ENCODE measurements at regions not wholly inside any gene's neighbourhood (a gene's known extent, or its start where the extent isn't known, plus 50 kb on each side); places are given as distances from the start of the nearest gene placed in this dataset.

DNA sequence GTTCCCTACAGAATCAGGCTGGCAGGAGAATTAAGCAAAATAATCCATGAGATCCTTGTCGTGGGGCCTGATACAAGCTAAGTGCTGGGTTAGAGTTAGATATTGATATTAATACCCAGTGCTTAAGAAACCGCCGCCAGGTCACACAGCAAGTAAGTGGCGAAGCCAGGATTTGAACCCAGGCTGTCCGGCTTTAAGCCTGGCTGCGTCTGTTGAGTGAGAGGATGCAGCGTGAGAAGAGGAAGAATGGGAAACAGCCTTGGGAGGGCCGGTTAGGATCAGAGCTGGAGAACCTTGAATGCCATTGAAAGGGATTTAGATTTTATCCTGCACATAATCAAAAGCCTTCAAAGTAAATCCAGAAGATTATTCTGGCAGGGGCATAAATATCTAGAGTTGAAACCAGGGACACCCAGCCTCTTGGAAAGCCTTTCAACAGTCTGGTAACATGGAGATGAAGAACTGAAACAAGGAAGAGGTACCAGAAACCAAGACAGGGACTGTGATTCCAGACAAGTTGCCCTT, 64.8 kb upstream of the HELT start:
- TF ChIP-seq RAD21 (IDR thresholded peaks at IDR 0.05; ENCODE audit: insufficient read depth, low read depth, low read length) (no peak), IKZF2 (IDR thresholded peaks at IDR 0.05) (no peak)
- TF ChIP-seq, protein P1, sequence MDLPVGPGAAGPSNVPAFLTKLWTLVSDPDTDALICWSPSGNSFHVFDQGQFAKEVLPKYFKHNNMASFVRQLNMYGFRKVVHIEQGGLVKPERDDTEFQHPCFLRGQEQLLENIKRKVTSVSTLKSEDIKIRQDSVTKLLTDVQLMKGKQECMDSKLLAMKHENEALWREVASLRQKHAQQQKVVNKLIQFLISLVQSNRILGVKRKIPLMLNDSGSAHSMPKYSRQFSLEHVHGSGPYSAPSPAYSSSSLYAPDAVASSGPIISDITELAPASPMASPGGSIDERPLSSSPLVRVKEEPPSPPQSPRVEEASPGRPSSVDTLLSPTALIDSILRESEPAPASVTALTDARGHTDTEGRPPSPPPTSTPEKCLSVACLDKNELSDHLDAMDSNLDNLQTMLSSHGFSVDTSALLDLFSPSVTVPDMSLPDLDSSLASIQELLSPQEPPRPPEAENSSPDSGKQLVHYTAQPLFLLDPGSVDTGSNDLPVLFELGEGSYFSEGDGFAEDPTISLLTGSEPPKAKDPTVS (IDR thresholded peaks at IDR 0.05; ENCODE audit: low read depth, low read length), result no peak
- TF ChIP-seq, protein P2, sequence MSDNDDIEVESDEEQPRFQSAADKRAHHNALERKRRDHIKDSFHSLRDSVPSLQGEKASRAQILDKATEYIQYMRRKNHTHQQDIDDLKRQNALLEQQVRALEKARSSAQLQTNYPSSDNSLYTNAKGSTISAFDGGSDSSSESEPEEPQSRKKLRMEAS (IDR thresholded peaks at IDR 0.05; ENCODE audit: low read depth, low read length), result no peak
- in situ Hi-C loops (cut with MboI) (no loop called here), intact Hi-C loops (cut with micrococcal nuclease; ENCODE audit: unreplicated experiment) (no loop called here)
- no peaks in the 10 kb centered on the region for H3K36me3 ChIP-seq (ENCODE audit: control insufficient read depth in 2 of 2, insufficient read depth in 2 of 2, low read length in 1 of 2)
- ChIA-PET POLR2A (no interaction called here), CTCF (no interaction called here), RAD21 (ENCODE audit: unreplicated experiment) (no interaction called here), SMC1A (ENCODE audit: uncharacterized antibody, unreplicated experiment) (no interaction called here)
- H4K20me1 ChIP-seq (ENCODE audit: control insufficient read depth, insufficient read depth), result no peaks in the 10 kb centered on the region
- no peak overlapping the region for H3K4me3 ChIP-seq
- DNase-seq (ENCODE audit: low read depth, low spot score), result no peak
- no peak overlapping the region for H2AFZ ChIP-seq (ENCODE audit: control insufficient read depth, low read depth, low read length)
- H3K27ac ChIP-seq (ENCODE audit: control insufficient read depth, insufficient read depth), result no peak overlapping the region
- no peaks in the 10 kb centered on the region for H3K9me3 ChIP-seq (replicated peaks; ENCODE audit: control insufficient read depth, insufficient read depth, low read length)
- H3K27me3 ChIP-seq (replicated peaks in 1 of 2; ENCODE audit: control insufficient read depth in 2 of 2, insufficient read depth in 2 of 2, low read length in 1 of 2), result no peaks in the 10 kb centered on the region; a peak in 1 of 4 replicates
- 0 out of 2 replicates have a peak, but pooled peaks cover 3% of the 10 kb centered on the region for H3K4me1 ChIP-seq (ENCODE audit: control insufficient read depth, insufficient read depth, low read length)
- no TSS peak for BruUV-seq (replicated peaks)
- ATAC-seq, result no peak
- no peak overlapping the region for H3K4me2 ChIP-seq (ENCODE audit: control insufficient read depth, insufficient read depth)
- WGBS (ENCODE audit: insufficient coverage, insufficient replicate concordance, low lambda C conversion rate, missing lambda C conversion rate), result 43% methylated on average over 8 of the region's 8 CpGs
- FAIRE-seq, result no peak
- no peak overlapping the region for H3K9ac ChIP-seq (ENCODE audit: control insufficient read depth, insufficient read depth, low read length)
- H3K79me2 ChIP-seq (ENCODE audit: control insufficient read depth, insufficient read depth, low read length), result no peaks in the 10 kb centered on the region

DNA sequence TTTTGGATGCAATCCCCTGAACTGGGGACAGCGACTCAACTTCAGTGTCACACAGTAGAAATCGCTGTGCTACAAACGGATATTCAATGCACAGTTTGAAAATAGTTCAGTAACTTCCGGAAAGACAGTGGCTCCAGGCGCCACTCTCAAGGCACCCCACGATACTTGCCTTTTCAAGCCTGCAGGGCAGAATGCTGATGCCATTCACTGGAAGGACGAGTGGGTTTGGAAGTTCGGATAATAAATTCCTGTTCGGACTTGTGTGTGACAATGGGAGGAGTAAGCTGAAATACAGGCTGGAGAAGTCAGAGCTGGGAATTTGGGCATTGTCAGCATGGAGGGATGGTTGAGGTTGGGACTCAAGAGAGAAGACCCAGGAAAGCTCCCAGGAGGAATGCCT, 64.3 kb upstream of the HELT start:
- no peak overlapping the region for H3K27ac ChIP-seq (ENCODE audit: control insufficient read depth, insufficient read depth)
- no peak for ATAC-seq
- no TSS peak for BruUV-seq (replicated peaks)
- WGBS (ENCODE audit: insufficient coverage, insufficient replicate concordance, low lambda C conversion rate, missing lambda C conversion rate), result 55% methylated on average over 9 of the region's 9 CpGs
- in situ Hi-C loops (cut with MboI), result no loop called here
- H3K4me2 ChIP-seq (ENCODE audit: control insufficient read depth, insufficient read depth), result no peak overlapping the region
- no peaks in the 10 kb centered on the region for H4K20me1 ChIP-seq (ENCODE audit: control insufficient read depth, insufficient read depth)
- DNase-seq (ENCODE audit: low read depth, low spot score), result no peak
- ChIA-PET POLR2A (no interaction called here), RAD21 (ENCODE audit: unreplicated experiment) (no interaction called here), SMC1A (ENCODE audit: uncharacterized antibody, unreplicated experiment) (no interaction called here), CTCF (no interaction called here)
- no peak overlapping the region for H3K9ac ChIP-seq (ENCODE audit: control insufficient read depth, insufficient read depth, low read length)
- H3K36me3 ChIP-seq (ENCODE audit: control insufficient read depth in 2 of 2, insufficient read depth in 2 of 2, low read length in 1 of 2), result no peaks in the 10 kb centered on the region
- H3K79me2 ChIP-seq (ENCODE audit: control insufficient read depth, insufficient read depth, low read length), result no peaks in the 10 kb centered on the region
- no peaks in the 10 kb centered on the region for H3K9me3 ChIP-seq (replicated peaks; ENCODE audit: control insufficient read depth, insufficient read depth, low read length)
- no peak overlapping the region for H3K4me3 ChIP-seq
- FAIRE-seq, result no peak
- no peak overlapping the region for H2AFZ ChIP-seq (ENCODE audit: control insufficient read depth, low read depth, low read length)
- intact Hi-C loops (cut with micrococcal nuclease; ENCODE audit: unreplicated experiment), result no loop called here
- H3K4me1 ChIP-seq (ENCODE audit: control insufficient read depth, insufficient read depth, low read length), result 0 out of 2 replicates have a peak, but pooled peaks cover 3% of the 10 kb centered on the region
- TF ChIP-seq RAD51 (IDR thresholded peaks at IDR 0.05) (no peak), NFYA (IDR thresholded peaks at IDR 0.05; ENCODE audit: borderline replicate concordance, low read depth, low read length) (no peak), RFX5 (IDR thresholded peaks at IDR 0.05; ENCODE audit: low read depth, low read length) (no peak)
- H3K27me3 ChIP-seq (replicated peaks in 1 of 2; ENCODE audit: control insufficient read depth in 2 of 2, insufficient read depth in 2 of 2, low read length in 1 of 2), result no peaks in the 10 kb centered on the region; a peak in 1 of 4 replicates
